Psoas muscle (tissue), 7 donors: ENCODE measurements at regions not wholly inside any gene's neighbourhood (a gene's known extent, or its start where the extent isn't known, plus 50 kb on each side); places are given as distances from the start of the nearest gene placed in this dataset.
"Not testable (repeated sequence)": the region's sequence is repeated elsewhere in the genome, so short reads cannot be mapped to it uniquely, and the experiment has no call there.

Experiments used
- ATAC-seq, 4 donors: fragments of 200-7000 bp; cut with Tn5 transposase; one replicate each; pipeline ENCODE4 v1.9.1; 2020; ENCODE audit warnings: moderate library complexity in 3 of 4, mild to moderate bottlenecking in 2 of 4
- DNase-seq, 2 donors: peaks; one replicate each; pipeline ENCODE4 v3.0.0-alpha.2; 2020
- H3K27ac ChIP-seq: fragments of 200-600 bp; one replicate; pipeline ENCODE4 v1.8.0; 2022
- H3K27me3 ChIP-seq, 3 donors: fragments of 200-600 bp in 1 of 3; one replicate each; pipeline versions ENCODE4 v1.6.1 to v1.8.0; 2013 to 2022; ENCODE audit warnings: low read length in 2 of 3, mild to moderate bottlenecking in 2 of 3, moderate library complexity in 1 of 3; ENCODE audit not compliant: insufficient read depth in 3 of 3
- H3K36me3 ChIP-seq, 2 donors: fragments of 200-600 bp in 1 of 2; one replicate each; pipeline versions ENCODE4 v1.6.1 to v1.8.0; 2013 to 2022; ENCODE audit warnings: low read depth in 1 of 2, mild to moderate bottlenecking in 1 of 2, moderate library complexity in 1 of 2; ENCODE audit not compliant: insufficient read depth in 1 of 2
- H3K4me1 ChIP-seq: fragments of 200-600 bp; one replicate; pipeline ENCODE4 v1.8.0; 2022
- H3K4me3 ChIP-seq: fragments of 200-600 bp; one replicate; pipeline ENCODE4 v1.8.0; 2022; ENCODE audit warnings: mild to moderate bottlenecking
- H3K9me3 ChIP-seq: fragments of 200-600 bp; one replicate; pipeline ENCODE4 v1.8.0; 2022
- WGBS, 3 donors: extraction: QIAGEN DNeasy Blood & Tissue Kit; methylation state at CpG; one replicate each; pipeline versions ENCODE4 v1.1.6 to v1.1.7; 2013; 5-methylcytosine and 5-hydroxymethylcytosine counted together
- intact Hi-C, 2 donors: fragments of 100-400 bp; cut with DNase I; formaldehyde crosslinking; loops; one replicate each; pipeline versions ENCODE4 v1.11.0 to v1.14.2; 2022
- TF ChIP-seq, protein P1 (sequence below): fragments of 200-600 bp; IDR thresholded peaks from one replicate; pipeline ENCODE4 v1.8.0; 2022; ENCODE audit warnings: antibody characterized with exemption
- donor health status: healthy with polysubstance abuse.
- donor health status: DM: no; HTN: no; CAD: no; lungs with moderate emphysema.
- donor health status: Bipolar disorder and iron deficiency.
- donor health status: healthy.
- donor health status: DM: yes; HTN: yes; CAD: no.
- donor health status: DM: no; HTN: no; CAD: no.
- donor health status: DM: yes; HTN: yes; CAD: no.

DNA sequence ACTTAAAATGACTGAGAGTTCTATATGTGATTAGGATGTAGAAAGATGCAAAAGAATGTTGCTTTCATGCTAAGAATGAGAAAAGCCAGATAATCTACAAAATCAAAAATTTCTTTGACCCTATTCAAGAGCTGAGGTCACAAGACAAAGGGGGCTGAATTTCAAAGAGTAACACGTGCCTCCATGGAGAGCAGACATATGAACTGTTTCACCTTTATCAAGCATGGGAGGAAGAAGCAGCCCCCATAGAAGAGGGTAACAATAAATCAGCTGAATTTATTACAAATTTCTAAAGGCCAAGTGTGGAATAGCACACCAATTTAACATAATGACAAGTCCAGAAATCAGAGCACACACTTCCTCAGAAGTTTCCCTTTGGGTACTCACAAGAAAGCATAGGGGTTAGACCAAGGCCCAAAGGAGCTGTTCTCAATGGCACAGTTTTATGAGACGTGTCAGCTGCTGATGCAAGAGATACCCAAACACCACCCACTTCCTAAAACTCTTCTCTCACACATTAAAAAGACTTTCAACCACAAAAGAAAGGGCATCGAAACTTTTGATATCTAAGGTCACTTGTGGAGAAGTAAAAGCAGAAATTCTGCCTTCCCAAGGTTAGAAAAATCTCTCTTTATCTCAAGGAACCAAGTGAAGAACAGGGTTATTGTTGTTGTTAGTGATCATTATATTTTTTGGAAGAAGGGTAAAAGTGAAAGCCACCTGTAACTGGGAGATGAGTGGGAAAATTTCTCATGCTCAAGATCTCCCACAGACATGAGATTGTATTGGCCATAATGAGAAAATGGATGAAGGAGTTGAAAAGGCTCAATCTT is 950.1 kb downstream of the TRIB2 start:
- TF ChIP-seq, protein P1, sequence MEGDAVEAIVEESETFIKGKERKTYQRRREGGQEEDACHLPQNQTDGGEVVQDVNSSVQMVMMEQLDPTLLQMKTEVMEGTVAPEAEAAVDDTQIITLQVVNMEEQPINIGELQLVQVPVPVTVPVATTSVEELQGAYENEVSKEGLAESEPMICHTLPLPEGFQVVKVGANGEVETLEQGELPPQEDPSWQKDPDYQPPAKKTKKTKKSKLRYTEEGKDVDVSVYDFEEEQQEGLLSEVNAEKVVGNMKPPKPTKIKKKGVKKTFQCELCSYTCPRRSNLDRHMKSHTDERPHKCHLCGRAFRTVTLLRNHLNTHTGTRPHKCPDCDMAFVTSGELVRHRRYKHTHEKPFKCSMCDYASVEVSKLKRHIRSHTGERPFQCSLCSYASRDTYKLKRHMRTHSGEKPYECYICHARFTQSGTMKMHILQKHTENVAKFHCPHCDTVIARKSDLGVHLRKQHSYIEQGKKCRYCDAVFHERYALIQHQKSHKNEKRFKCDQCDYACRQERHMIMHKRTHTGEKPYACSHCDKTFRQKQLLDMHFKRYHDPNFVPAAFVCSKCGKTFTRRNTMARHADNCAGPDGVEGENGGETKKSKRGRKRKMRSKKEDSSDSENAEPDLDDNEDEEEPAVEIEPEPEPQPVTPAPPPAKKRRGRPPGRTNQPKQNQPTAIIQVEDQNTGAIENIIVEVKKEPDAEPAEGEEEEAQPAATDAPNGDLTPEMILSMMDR = no peak
- WGBS, 3 donors = 34 to 51% (median 37%) methylated on average over 3 of the region's 3 CpGs
- H3K9me3 ChIP-seq = no peaks in the 10 kb centered on the region
- H3K4me1 ChIP-seq = no peaks in the 10 kb centered on the region
- H3K4me3 ChIP-seq = no peak overlapping the region
- no peaks in the 10 kb centered on the region for H3K36me3 ChIP-seq
- H3K27ac ChIP-seq = no peak overlapping the region
- H3K27me3 ChIP-seq = no peaks in the 10 kb centered on the region
- intact Hi-C loops = no loop called here
- ATAC-seq (no peak), DNase-seq (no peak)

DNA sequence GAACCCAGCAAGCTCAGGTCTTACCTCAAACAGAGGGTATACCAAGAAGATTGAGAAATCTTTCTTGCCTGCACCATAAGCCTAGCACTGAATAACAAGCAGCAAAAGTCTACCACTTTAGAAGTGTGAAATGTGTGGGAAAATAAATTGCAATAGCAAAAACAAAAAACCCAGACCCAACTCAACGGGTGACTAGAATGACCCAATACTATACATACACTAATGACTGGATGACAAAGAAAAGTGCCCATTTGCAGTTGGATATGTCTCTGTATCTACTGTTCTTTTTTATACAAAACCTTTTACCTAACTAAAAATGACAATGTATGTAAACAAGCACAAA is 950.6 kb downstream of the TRIB2 start:
- TF ChIP-seq, protein P1 = no peak
- intact Hi-C loops = no loop called here
- Histone ChIP-seq H3K4me3 (no peak overlapping the region), H3K27me3 (no peaks in the 10 kb centered on the region), H3K4me1 (no peaks in the 10 kb centered on the region), H3K36me3 (no peaks in the 10 kb centered on the region), H3K27ac (no peak overlapping the region), H3K9me3 (no peaks in the 10 kb centered on the region)
- WGBS, 3 donors = 85 to 90% (median 88%) methylated on average over 1 of the region's 1 CpG
- no peak for ATAC-seq
- no peak for DNase-seq

DNA sequence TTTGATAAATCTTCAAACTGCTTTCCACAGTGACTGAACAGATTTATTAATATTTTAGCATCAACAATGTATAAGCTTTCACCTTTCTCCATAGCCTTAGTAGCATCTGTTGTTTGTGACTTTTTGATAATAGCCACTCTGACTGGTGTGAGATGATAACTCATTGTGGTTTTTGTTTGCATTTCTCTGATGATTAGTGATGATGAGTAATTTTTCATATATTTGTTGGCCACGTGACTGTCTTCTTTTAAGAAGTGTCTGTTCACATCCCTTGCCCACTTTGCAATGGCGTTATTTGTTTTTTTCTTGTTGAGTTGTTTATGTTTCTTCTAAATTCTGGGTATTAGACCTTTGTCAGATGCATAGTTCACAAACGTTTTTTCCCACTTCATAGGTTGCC is 952.9 kb downstream of the TRIB2 start:
- Histone ChIP-seq H3K4me1 (no peaks in the 10 kb centered on the region), H3K4me3 (no peak overlapping the region), H3K36me3 (no peaks in the 10 kb centered on the region), H3K9me3 (no peaks in the 10 kb centered on the region), H3K27ac (no peak overlapping the region), H3K27me3 (no peaks in the 10 kb centered on the region)
- DNase-seq (no peak), ATAC-seq (no peak)
- intact Hi-C loops = no loop called here
- TF ChIP-seq, protein P1 = no peak
- 52 to 59% (median 58%) methylated on average over 3 of the region's 3 CpGs for WGBS, 3 donors

DNA sequence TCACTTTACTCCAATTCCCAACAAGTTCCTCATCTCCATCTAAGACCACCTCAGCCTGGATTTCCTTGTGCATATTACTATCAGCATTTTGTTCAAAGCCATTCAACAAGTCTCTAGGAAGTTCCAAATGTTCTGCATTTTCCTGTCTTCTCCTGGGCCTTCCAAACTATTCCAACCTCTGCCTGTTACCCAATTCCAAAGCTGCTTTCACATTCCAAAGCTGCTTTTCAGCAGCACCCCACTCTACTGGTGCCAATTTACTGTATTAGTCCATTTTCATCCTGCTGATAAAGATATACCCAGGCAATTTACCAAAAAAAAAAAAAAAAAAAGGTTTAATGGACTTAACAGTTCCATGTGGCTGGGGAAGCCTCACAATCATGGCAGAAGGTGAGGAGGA is 957.1 kb downstream of the TRIB2 start:
- DNase-seq, H3K36me3 ChIP-seq, H3K9me3 ChIP-seq, ATAC-seq, H3K4me3 ChIP-seq, intact Hi-C loops, H3K27ac ChIP-seq, H3K27me3 ChIP-seq, H3K4me1 ChIP-seq: not testable (repeated sequence)

DNA sequence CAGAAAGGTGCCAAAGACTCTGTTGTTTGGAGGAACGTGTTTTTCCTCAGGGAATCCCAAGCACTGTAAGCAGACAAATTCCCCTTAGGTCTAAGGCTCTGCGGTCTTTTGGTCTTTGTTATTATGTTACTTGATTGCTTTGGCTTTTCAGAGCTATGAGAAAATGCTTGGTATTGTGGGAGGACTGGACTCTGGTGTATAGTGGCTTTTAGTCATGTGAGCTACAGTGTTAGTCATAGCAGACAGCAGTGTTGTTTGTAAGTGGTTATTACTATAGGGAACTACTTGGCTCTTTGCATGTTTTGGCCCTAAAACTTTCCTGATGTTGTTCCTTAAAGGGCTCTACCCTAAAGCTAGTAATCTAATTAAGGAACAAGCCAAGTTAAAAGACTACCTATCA is 956.2 kb upstream of the LRATD1 start:
- H3K4me1 ChIP-seq = no peaks in the 10 kb centered on the region
- no peaks in the 10 kb centered on the region for H3K9me3 ChIP-seq
- ATAC-seq = no peak
- no peaks in the 10 kb centered on the region for H3K27me3 ChIP-seq
- DNase-seq = no peak
- TF ChIP-seq, protein P1 = no peak
- no peaks in the 10 kb centered on the region for H3K36me3 ChIP-seq
- WGBS, 3 donors = 59 to 69% (median 67%) methylated on average over 2 of the region's 2 CpGs
- H3K27ac ChIP-seq = no peak overlapping the region
- intact Hi-C loops = no loop called here
- H3K4me3 ChIP-seq = no peak overlapping the region
